HG03095 (cell line): ENCODE measurements at regions not wholly inside any gene's neighbourhood (a gene's known extent, or its start where the extent isn't known, plus 50 kb on each side); places are given as distances from the start of the nearest gene placed in this dataset.

Experiments
- ATAC-seq: cut with Tn5 transposase; IDR thresholded peaks from one replicate; pipeline ENCODE4 v1.9.1; 2021; ENCODE audit warnings: moderate library complexity; ENCODE audit not compliant: unreplicated experiment

GRCh38 chr13:70424928-70425327, 316.7 kb upstream of the KLHL1 start:
- ATAC-seq, result no peak

GRCh38 chr13:70424428-70424827, 316.2 kb upstream of the KLHL1 start:
- no peak for ATAC-seq

- ATAC-seq, result no peak
Measured at GRCh38 chr13:70415136-70415535, 306.9 kb upstream of the KLHL1 start.

DNA sequence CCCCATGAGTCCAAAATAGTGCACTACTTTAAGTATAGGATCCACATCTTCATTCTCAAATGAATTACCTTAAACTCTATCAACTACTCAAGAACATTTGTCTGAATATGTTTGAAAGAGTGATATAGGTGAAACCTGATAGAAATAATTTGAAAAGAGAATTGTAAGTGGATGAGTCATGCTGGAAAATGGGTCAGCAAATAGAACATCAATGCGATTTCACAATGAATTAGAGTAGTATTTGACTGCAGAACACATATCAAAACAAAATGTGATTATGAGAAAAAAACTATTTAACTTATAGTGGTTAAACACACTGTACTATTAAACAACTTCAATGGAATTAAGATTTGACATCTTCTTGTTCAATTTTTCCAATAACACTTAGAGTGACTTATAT, 300.6 kb upstream of the KLHL1 start:
- no peak for ATAC-seq

DNA sequence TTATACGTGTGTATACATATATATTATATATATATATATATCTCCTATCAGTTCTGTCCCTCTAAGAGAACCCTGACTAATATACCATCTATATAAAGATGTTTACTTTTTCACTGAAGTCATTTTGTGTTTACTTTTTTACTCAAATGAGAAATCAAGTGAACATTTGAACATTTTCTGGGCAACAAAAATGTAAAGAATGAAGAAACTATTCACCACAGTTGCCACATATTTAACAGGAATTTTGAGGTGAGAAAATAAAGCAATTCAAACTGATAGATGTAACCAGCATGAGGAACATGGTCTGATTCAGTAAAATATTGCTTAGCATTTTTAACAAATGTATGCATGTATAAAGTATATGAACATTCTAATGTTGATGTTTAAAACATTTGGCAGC, 299.2 kb upstream of the KLHL1 start:
- ATAC-seq, result no peak

DNA sequence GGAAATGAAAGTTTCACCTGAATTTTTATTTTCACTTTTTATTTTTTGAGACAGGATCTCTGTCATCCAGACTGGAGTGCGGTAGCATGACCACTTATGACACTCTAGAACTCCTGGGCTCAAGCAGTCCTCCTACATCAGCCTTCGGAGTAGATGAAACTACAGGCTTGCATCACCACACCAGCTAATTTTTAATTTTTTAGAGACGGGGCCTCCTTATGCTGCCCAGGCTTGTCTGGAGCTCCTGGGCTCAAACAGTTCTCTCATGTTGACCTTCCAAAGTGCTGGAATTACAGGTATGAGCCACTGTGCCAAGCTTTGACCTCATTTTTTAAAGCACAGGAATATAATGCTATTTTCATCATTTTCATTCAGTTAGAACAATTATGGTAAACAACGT, 297.0 kb upstream of the KLHL1 start:
- ATAC-seq, result no peak

GRCh38 chr13:70394031-70394548, 285.8 kb upstream of the KLHL1 start:
- ATAC-seq, result no peak

DNA sequence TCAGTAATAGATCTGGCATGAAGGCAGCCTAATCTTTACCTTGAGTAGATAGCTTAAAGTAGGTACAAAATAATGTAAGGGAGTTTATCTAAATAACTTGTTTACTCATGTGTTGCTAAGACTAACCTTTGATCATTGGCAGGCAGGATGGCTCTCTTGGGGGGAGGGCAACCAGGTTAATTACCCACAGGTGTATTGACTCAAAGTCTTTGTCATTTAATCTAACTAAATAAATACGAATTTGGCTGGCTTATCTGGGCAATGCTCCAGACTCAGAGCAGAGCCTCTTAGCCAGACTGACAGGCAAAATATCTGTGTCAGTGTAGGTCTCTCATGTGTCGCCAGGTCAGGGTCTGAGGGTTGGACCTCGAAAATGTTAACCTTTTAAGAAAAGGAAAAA, 283.4 kb upstream of the KLHL1 start:
- ATAC-seq, result no peak

GRCh38 chr13:70390968-70391367, 282.7 kb upstream of the KLHL1 start:
- no peak for ATAC-seq

GRCh38 chr13:70390064-70390463, 281.8 kb upstream of the KLHL1 start:
- ATAC-seq, result no peak

GRCh38 chr13:70388935-70389334, 280.7 kb upstream of the KLHL1 start:
- no peak for ATAC-seq

DNA sequence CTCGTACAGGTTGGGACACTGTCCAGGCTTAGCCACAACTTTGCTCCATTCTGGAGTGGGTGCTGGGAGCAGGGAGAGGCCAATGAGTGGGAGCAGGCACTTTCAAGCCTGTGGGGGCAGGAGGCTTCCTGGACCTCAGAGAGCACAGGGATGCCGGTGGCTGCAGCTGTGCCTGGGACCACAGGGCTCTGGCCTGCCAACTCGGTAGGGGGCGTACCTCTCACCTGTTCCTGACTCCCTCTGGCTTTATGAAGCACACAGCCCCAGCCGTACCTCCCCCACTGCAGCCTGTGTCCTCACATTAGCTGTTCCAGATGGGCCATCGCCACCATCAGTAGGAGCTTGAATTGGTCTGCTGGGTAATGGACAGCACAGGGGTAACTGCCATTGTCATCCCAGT, 278.7 kb upstream of the KLHL1 start:
- ATAC-seq, result no peak

- ATAC-seq, result no peak
Measured at GRCh38 chr13:70385852-70386251, 277.6 kb upstream of the KLHL1 start.

DNA sequence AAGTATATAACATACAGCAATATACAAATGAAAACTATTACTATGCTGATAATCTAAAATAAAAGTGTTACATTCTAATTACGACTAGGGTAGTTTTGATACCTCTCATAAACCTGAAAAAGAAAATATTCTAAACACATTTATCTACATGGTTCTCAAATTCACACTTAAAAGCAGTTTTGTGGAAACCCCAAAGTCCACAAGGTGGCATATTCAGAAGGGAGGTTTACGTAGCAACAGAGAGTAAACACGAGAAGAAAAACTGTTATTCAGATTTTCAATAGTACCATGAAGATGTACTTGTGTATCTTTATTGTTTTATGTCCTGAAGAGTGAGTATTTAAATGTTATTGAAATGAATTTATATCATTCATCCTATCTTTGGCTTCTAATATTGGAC, 275.9 kb upstream of the KLHL1 start:
- ATAC-seq, result no peak

GRCh38 chr13:70380809-70381208, 272.6 kb upstream of the KLHL1 start:
- no peak for ATAC-seq

- ATAC-seq, result no peak
Measured at GRCh38 chr13:70375718-70376117, 267.5 kb upstream of the KLHL1 start.

DNA sequence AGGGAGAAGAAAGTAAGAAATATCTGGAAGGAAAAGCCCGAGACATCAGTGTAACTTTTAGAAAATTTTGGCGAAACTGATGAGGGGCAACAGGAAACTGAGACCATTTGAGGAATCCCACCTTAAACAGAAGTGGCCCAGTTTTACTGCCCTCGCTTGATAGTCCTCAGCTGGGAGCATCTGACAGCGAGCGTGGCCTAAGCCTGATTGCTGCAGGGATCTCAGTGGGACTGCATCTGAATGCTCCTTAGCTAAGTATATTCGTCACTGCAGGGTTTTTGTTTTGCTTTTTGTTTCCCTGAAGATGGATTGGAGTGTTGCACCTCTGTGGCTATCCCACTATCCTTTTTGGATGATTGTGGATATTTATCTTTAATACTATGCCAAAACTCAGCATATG, 262.7 kb upstream of the KLHL1 start:
- ATAC-seq, result no peak

DNA sequence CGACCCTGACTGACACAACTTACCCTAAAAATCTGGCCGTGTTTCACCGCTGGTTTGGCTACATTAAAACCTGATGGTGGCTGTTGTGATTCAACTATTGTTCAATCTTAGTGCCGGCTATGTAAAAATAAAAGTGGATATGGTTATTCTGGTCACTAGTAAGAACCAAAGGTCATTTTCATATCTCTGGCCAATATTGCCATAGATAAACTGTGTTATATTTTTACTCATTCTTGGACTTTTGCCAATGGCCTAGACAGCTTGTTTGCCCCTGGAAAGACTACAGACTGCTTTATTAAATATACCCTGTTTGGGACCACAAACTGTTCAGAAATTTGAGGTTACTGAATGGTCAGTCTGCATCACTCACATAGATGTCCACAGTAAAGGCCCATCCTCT, 258.5 kb upstream of the KLHL1 start:
- ATAC-seq, result no peak

GRCh38 chr13:70363991-70364390, 255.7 kb upstream of the KLHL1 start:
- no peak for ATAC-seq

- ATAC-seq, result no peak
Measured at GRCh38 chr13:70362820-70363570, 254.7 kb upstream of the KLHL1 start.

GRCh38 chr13:70357031-70357430, 248.8 kb upstream of the KLHL1 start:
- ATAC-seq, result no peak

GRCh38 chr13:70353096-70353495, 244.8 kb upstream of the KLHL1 start:
- ATAC-seq, result no peak
